Esophagus squamous epithelium (tissue), 4 donors: ENCODE measurements at regions not wholly inside any gene's neighbourhood (a gene's known extent, or its start where the extent isn't known, plus 50 kb on each side); places are given as distances from the start of the nearest gene placed in this dataset.

Experiments used
- CTCF ChIP-seq, 6 experiments: fragments of 450-650 bp in 4 of 6; fragments of 200-600 bp in 2 of 6; sonication (generic) in 2 of 6; IDR thresholded peaks; one replicate each; pipeline ENCODE4 v1.5.1; 2016 to 2019; ENCODE audit warnings: antibody characterized with exemption in 6 of 6, mild to moderate bottlenecking in 4 of 6, moderate library complexity in 4 of 6
- POLR2A ChIP-seq, 4 donors: fragments of 450-650 bp; IDR thresholded peaks; one replicate each; pipeline ENCODE4 v1.6.1; 2017; ENCODE audit warnings: antibody characterized with exemption in 4 of 4, mild to moderate bottlenecking in 4 of 4, moderate library complexity in 3 of 4

- TF ChIP-seq CTCF (IDR thresholded peaks at IDR 0.05) = no peak
- no peak for TF ChIP-seq POLR2A (IDR thresholded peaks at IDR 0.05)
Measured at GRCh38 chr17:70691150-70691549, 521.8 kb downstream of the KCNJ2 start.
